ENCODE measurements at regions not wholly inside any gene's neighbourhood (a gene's known extent, or its start where the extent isn't known, plus 50 kb on each side); places are given as distances from the start of the nearest gene placed in this dataset.
"Not testable (repeated sequence)": the region's sequence is repeated elsewhere in the genome, so short reads cannot be mapped to it uniquely, and the experiment has no call there.

- H3K27me3 Mint-ChIP-seq; H3K36me3 Mint-ChIP-seq (ENCODE audit: insufficient read depth); H3K4me3 Mint-ChIP-seq (ENCODE audit: low read depth); DNase-seq (ENCODE audit: low spot score, unreplicated experiment); H3K27ac Mint-ChIP-seq: not testable (repeated sequence)
- Mint-ChIP-seq H3K9me3 (ENCODE audit: low read depth) (peaks cover 11% of the 10 kb centered on the region), H3K4me1 (ENCODE audit: low read depth) (peaks cover 30% of the 10 kb centered on the region)
Measured at GRCh38 chr12:124070394-124071074, 97.5 kb downstream of the ZNF664 start.

GRCh38 chr12:124071075-124071443, 98.0 kb downstream of the ZNF664 start:
- Mint-ChIP-seq H3K4me1 (ENCODE audit: low read depth) (peaks cover 35% of the 10 kb centered on the region), H3K36me3 (ENCODE audit: insufficient read depth) (peaks cover 8% of the 10 kb centered on the region), H3K27ac (no peak overlapping the region), H3K4me3 (ENCODE audit: low read depth) (no peak overlapping the region), H3K9me3 (ENCODE audit: low read depth) (peaks cover 11% of the 10 kb centered on the region), H3K27me3 (no peaks in the 10 kb centered on the region)
- TF ChIP-seq CTCF (IDR thresholded peaks at IDR 0.05; ENCODE audit: unreplicated experiment) = no peak
- no peak for DNase-seq (ENCODE audit: low spot score, unreplicated experiment)

- H3K9me3 Mint-ChIP-seq (ENCODE audit: low read depth) = no peaks in the 10 kb centered on the region
- peaks cover 37% of the 10 kb centered on the region for H3K4me1 Mint-ChIP-seq (ENCODE audit: low read depth)
- no peak for TF ChIP-seq CTCF (IDR thresholded peaks at IDR 0.05; ENCODE audit: unreplicated experiment)
- H3K36me3 Mint-ChIP-seq (ENCODE audit: insufficient read depth) = no peaks in the 10 kb centered on the region
- H3K27me3 Mint-ChIP-seq = no peaks in the 10 kb centered on the region
- H3K4me3 Mint-ChIP-seq (ENCODE audit: low read depth) = no peak overlapping the region
- no peak for DNase-seq (ENCODE audit: low spot score, unreplicated experiment)
- H3K27ac Mint-ChIP-seq = no peak overlapping the region
Measured at GRCh38 chr12:124073356-124074035, 100.5 kb downstream of the ZNF664 start.

- no peak for DNase-seq (ENCODE audit: low spot score, unreplicated experiment)
- Mint-ChIP-seq H3K4me3 (ENCODE audit: low read depth) (no peak overlapping the region), H3K27ac (peak overlapping the region; percentile 95), H3K4me1 (ENCODE audit: low read depth) (peaks cover 37% of the 10 kb centered on the region), H3K27me3 (no peaks in the 10 kb centered on the region), H3K9me3 (ENCODE audit: low read depth) (no peaks in the 10 kb centered on the region), H3K36me3 (ENCODE audit: insufficient read depth) (no peaks in the 10 kb centered on the region)
- TF ChIP-seq CTCF (IDR thresholded peaks at IDR 0.05; ENCODE audit: unreplicated experiment) = no peak
Measured at GRCh38 chr12:124075841-124076240, 102.8 kb downstream of the ZNF664 start.

GRCh38 chr12:124077701-124078100, 104.7 kb downstream of the ZNF664 start:
- Mint-ChIP-seq H3K4me1 (ENCODE audit: low read depth) (peaks cover 29% of the 10 kb centered on the region), H3K4me3 (ENCODE audit: low read depth) (no peak overlapping the region), H3K27me3 (no peaks in the 10 kb centered on the region), H3K27ac (no peak overlapping the region), H3K9me3 (ENCODE audit: low read depth) (no peaks in the 10 kb centered on the region), H3K36me3 (ENCODE audit: insufficient read depth) (no peaks in the 10 kb centered on the region)
- no peak for TF ChIP-seq CTCF (IDR thresholded peaks at IDR 0.05; ENCODE audit: unreplicated experiment)
- no peak for DNase-seq (ENCODE audit: low spot score, unreplicated experiment)

- H3K9me3 Mint-ChIP-seq (ENCODE audit: low read depth) = no peaks in the 10 kb centered on the region
- H3K4me1 Mint-ChIP-seq (ENCODE audit: low read depth) = peaks cover 21% of the 10 kb centered on the region
- no peak overlapping the region for H3K27ac Mint-ChIP-seq
Measured at GRCh38 chr12:124078800-124079199, 105.8 kb downstream of the ZNF664 start.

More at GRCh38 chr12:124078800-124079199, 105.8 kb downstream of the ZNF664 start:
- no peaks in the 10 kb centered on the region for H3K27me3 Mint-ChIP-seq
- no peaks in the 10 kb centered on the region for H3K36me3 Mint-ChIP-seq (ENCODE audit: insufficient read depth)
- no peak overlapping the region for H3K4me3 Mint-ChIP-seq (ENCODE audit: low read depth)
- DNase-seq (ENCODE audit: low spot score, unreplicated experiment) = no peak
- TF ChIP-seq CTCF (IDR thresholded peaks at IDR 0.05; ENCODE audit: unreplicated experiment) = no peak

Measured in progenitor cell of endocrine pancreas (in vitro differentiated cells).